ENCODE measurements at regions not wholly inside any gene's neighbourhood (a gene's known extent, or its start where the extent isn't known, plus 50 kb on each side); places are given as distances from the start of the nearest gene placed in this dataset.
"Not testable (repeated sequence)": the region's sequence is repeated elsewhere in the genome, so short reads cannot be mapped to it uniquely, and the experiment has no call there.

- Histone ChIP-seq H3K36me3 (ENCODE audit: insufficient read depth, low read length) (no peaks in the 10 kb centered on the region), H3K9ac (ENCODE audit: low read length) (no peak overlapping the region), H3K9me3 (ENCODE audit: low read length) (peaks cover 16% of the 10 kb centered on the region), H3K4me2 (ENCODE audit: low read depth, low read length, poor library complexity, severe bottlenecking) (no peak overlapping the region), H4K20me1 (ENCODE audit: insufficient read depth, low read depth, low read length) (no peaks in the 10 kb centered on the region), H3K79me2 (ENCODE audit: low read length) (no peaks in the 10 kb centered on the region), H3K9me2 (replicated peaks; ENCODE audit: insufficient read depth, low read length) (no peaks in the 10 kb centered on the region), H3K4me1 (ENCODE audit: low read length) (no peaks in the 10 kb centered on the region), H2AFZ (ENCODE audit: low read length) (no peak overlapping the region), H3K27me3 (ENCODE audit: low read length) (no peaks in the 10 kb centered on the region), H3K4me3 (ENCODE audit: low read length) (no peak overlapping the region), H3K27ac (ENCODE audit: low read length) (no peak overlapping the region)
- DNase-seq = no peak
Observed at GRCh38 chrX:27132862-27133261, 330.3 kb downstream of the PPP4R3C start.

GRCh38 chrX:27087176-27087575, 376.0 kb downstream of the PPP4R3C start:
- DNase-seq; H3K27me3 ChIP-seq (ENCODE audit: low read length); H3K4me2 ChIP-seq (ENCODE audit: low read depth, low read length, poor library complexity, severe bottlenecking); H3K9ac ChIP-seq (ENCODE audit: low read length); H3K4me1 ChIP-seq (ENCODE audit: low read length); H3K9me3 ChIP-seq (ENCODE audit: low read length); H3K27ac ChIP-seq (ENCODE audit: low read length); H3K36me3 ChIP-seq (ENCODE audit: insufficient read depth, low read length); H4K20me1 ChIP-seq (ENCODE audit: insufficient read depth, low read depth, low read length); H3K9me2 ChIP-seq (replicated peaks; ENCODE audit: insufficient read depth, low read length); H3K4me3 ChIP-seq (ENCODE audit: low read length); H3K79me2 ChIP-seq (ENCODE audit: low read length); H2AFZ ChIP-seq (ENCODE audit: low read length): not testable (repeated sequence)

- H2AFZ ChIP-seq (ENCODE audit: low read length) = no peak overlapping the region
- H3K4me2 ChIP-seq (ENCODE audit: low read depth, low read length, poor library complexity, severe bottlenecking) = no peak overlapping the region
- H3K9ac ChIP-seq (ENCODE audit: low read length) = no peak overlapping the region
- H3K27me3 ChIP-seq (ENCODE audit: low read length) = no peaks in the 10 kb centered on the region
- no peak for DNase-seq
- H3K4me3 ChIP-seq (ENCODE audit: low read length) = no peak overlapping the region
- H3K36me3 ChIP-seq (ENCODE audit: insufficient read depth, low read length) = no peaks in the 10 kb centered on the region
- no peaks in the 10 kb centered on the region for H3K79me2 ChIP-seq (ENCODE audit: low read length)
- H3K27ac ChIP-seq (ENCODE audit: low read length) = no peak overlapping the region
- no peaks in the 10 kb centered on the region; the same call in none of the 2 replicates for H3K9me3 ChIP-seq (ENCODE audit: low read length)
- H3K4me1 ChIP-seq (ENCODE audit: low read length) = no peaks in the 10 kb centered on the region
- H3K9me2 ChIP-seq (replicated peaks; ENCODE audit: insufficient read depth, low read length) = no peaks in the 10 kb centered on the region
- H4K20me1 ChIP-seq (ENCODE audit: insufficient read depth, low read depth, low read length) = no peaks in the 10 kb centered on the region
Observed at GRCh38 chrX:27086237-27086636, 376.9 kb downstream of the PPP4R3C start.

GRCh38 chrX:27085346-27085745, 377.8 kb downstream of the PPP4R3C start:
- Histone ChIP-seq H3K9me2 (replicated peaks; ENCODE audit: insufficient read depth, low read length) (no peaks in the 10 kb centered on the region), H4K20me1 (ENCODE audit: insufficient read depth, low read depth, low read length) (no peaks in the 10 kb centered on the region), H3K4me1 (ENCODE audit: low read length) (no peaks in the 10 kb centered on the region), H3K4me2 (ENCODE audit: low read depth, low read length, poor library complexity, severe bottlenecking) (no peak overlapping the region), H3K79me2 (ENCODE audit: low read length) (no peaks in the 10 kb centered on the region), H3K4me3 (ENCODE audit: low read length) (no peak overlapping the region), H3K27ac (ENCODE audit: low read length) (no peak overlapping the region), H3K27me3 (ENCODE audit: low read length) (no peaks in the 10 kb centered on the region), H3K9ac (ENCODE audit: low read length) (no peak overlapping the region), H3K9me3 (ENCODE audit: low read length) (no peaks in the 10 kb centered on the region; the same call in 1 of the 2 replicates), H2AFZ (ENCODE audit: low read length) (no peak overlapping the region), H3K36me3 (ENCODE audit: insufficient read depth, low read length) (no peaks in the 10 kb centered on the region)
- DNase-seq = no peak

GRCh38 chrX:27078371-27078770, 384.8 kb downstream of the PPP4R3C start:
- Histone ChIP-seq H3K4me3 (ENCODE audit: low read length) (no peak overlapping the region), H4K20me1 (ENCODE audit: insufficient read depth, low read depth, low read length) (no peaks in the 10 kb centered on the region), H2AFZ (ENCODE audit: low read length) (no peak overlapping the region), H3K9me2 (replicated peaks; ENCODE audit: insufficient read depth, low read length) (no peaks in the 10 kb centered on the region), H3K36me3 (ENCODE audit: insufficient read depth, low read length) (no peaks in the 10 kb centered on the region; the same call in 1 of the 2 replicates), H3K4me2 (ENCODE audit: low read depth, low read length, poor library complexity, severe bottlenecking) (no peak overlapping the region), H3K27ac (ENCODE audit: low read length) (no peak overlapping the region), H3K4me1 (ENCODE audit: low read length) (no peaks in the 10 kb centered on the region), H3K9ac (ENCODE audit: low read length) (no peak overlapping the region), H3K27me3 (ENCODE audit: low read length) (no peaks in the 10 kb centered on the region), H3K9me3 (ENCODE audit: low read length) (peaks cover 21% of the 10 kb centered on the region), H3K79me2 (ENCODE audit: low read length) (no peaks in the 10 kb centered on the region)
- no peak for DNase-seq

GRCh38 chrX:27057883-27058282, 405.3 kb downstream of the PPP4R3C start:
- Histone ChIP-seq H3K36me3 (ENCODE audit: insufficient read depth, low read length) (no peaks in the 10 kb centered on the region), H3K9me2 (replicated peaks; ENCODE audit: insufficient read depth, low read length) (no peaks in the 10 kb centered on the region), H2AFZ (ENCODE audit: low read length) (no peak overlapping the region), H3K27me3 (ENCODE audit: low read length) (no peaks in the 10 kb centered on the region), H3K4me3 (ENCODE audit: low read length) (0 out of 2 replicates have a peak overlapping the region, but pooled peaks have one; percentile 27), H3K4me2 (ENCODE audit: low read depth, low read length, poor library complexity, severe bottlenecking) (peak overlapping the region; percentile 22), H3K4me1 (ENCODE audit: low read length) (peaks cover 21% of the 10 kb centered on the region), H3K9ac (ENCODE audit: low read length) (no peak overlapping the region), H4K20me1 (ENCODE audit: insufficient read depth, low read depth, low read length) (no peaks in the 10 kb centered on the region), H3K9me3 (ENCODE audit: low read length) (peaks cover 16% of the 10 kb centered on the region; the same call in 1 of the 2 replicates), H3K79me2 (ENCODE audit: low read length) (no peaks in the 10 kb centered on the region), H3K27ac (ENCODE audit: low read length) (peak overlapping the region; percentile 79)
- peak; percentile 70 for DNase-seq

- H3K36me3 ChIP-seq (ENCODE audit: insufficient read depth, low read length) = no peaks in the 10 kb centered on the region
- no peaks in the 10 kb centered on the region for H3K27me3 ChIP-seq (ENCODE audit: low read length)
- no peaks in the 10 kb centered on the region; the same call in none of the 2 replicates for H3K9me3 ChIP-seq (ENCODE audit: low read length)
- H2AFZ ChIP-seq (ENCODE audit: low read length) = no peak overlapping the region
- no peak overlapping the region for H3K4me3 ChIP-seq (ENCODE audit: low read length)
- no peaks in the 10 kb centered on the region for H3K4me1 ChIP-seq (ENCODE audit: low read length)
- H3K4me2 ChIP-seq (ENCODE audit: low read depth, low read length, poor library complexity, severe bottlenecking) = no peak overlapping the region
- no peaks in the 10 kb centered on the region for H3K79me2 ChIP-seq (ENCODE audit: low read length)
- no peaks in the 10 kb centered on the region for H3K9me2 ChIP-seq (replicated peaks; ENCODE audit: insufficient read depth, low read length)
- no peak overlapping the region for H3K27ac ChIP-seq (ENCODE audit: low read length)
- DNase-seq = no peak
- no peak overlapping the region for H3K9ac ChIP-seq (ENCODE audit: low read length)
- H4K20me1 ChIP-seq (ENCODE audit: insufficient read depth, low read depth, low read length) = no peaks in the 10 kb centered on the region
Observed at GRCh38 chrX:27039332-27039731, 423.8 kb downstream of the PPP4R3C start.

GRCh38 chrX:27008486-27008885, 454.7 kb downstream of the PPP4R3C start:
- Histone ChIP-seq H3K4me3 (ENCODE audit: low read length) (no peak overlapping the region), H4K20me1 (ENCODE audit: insufficient read depth, low read depth, low read length) (no peaks in the 10 kb centered on the region), H3K4me1 (ENCODE audit: low read length) (peaks cover 31% of the 10 kb centered on the region), H3K36me3 (ENCODE audit: insufficient read depth, low read length) (no peaks in the 10 kb centered on the region), H3K9me2 (replicated peaks; ENCODE audit: insufficient read depth, low read length) (no peaks in the 10 kb centered on the region), H3K9ac (ENCODE audit: low read length) (peak overlapping the region; percentile 9; the same call in 1 of the 2 replicates), H3K79me2 (ENCODE audit: low read length) (no peaks in the 10 kb centered on the region), H3K4me2 (ENCODE audit: low read depth, low read length, poor library complexity, severe bottlenecking) (peak overlapping the region; percentile 42), H3K27ac (ENCODE audit: low read length) (peak overlapping the region; percentile 88), H3K9me3 (ENCODE audit: low read length) (no peaks in the 10 kb centered on the region; the same call in none of the 2 replicates), H3K27me3 (ENCODE audit: low read length) (no peaks in the 10 kb centered on the region), H2AFZ (ENCODE audit: low read length) (no peak overlapping the region)
- DNase-seq = peak; percentile 76

- no peak for DNase-seq
- H3K36me3 ChIP-seq (ENCODE audit: insufficient read depth, low read length) = no peaks in the 10 kb centered on the region
- no peaks in the 10 kb centered on the region for H4K20me1 ChIP-seq (ENCODE audit: insufficient read depth, low read depth, low read length)
- H3K79me2 ChIP-seq (ENCODE audit: low read length) = no peaks in the 10 kb centered on the region
- no peaks in the 10 kb centered on the region for H3K9me2 ChIP-seq (replicated peaks; ENCODE audit: insufficient read depth, low read length)
- no peak overlapping the region for H2AFZ ChIP-seq (ENCODE audit: low read length)
- H3K9me3 ChIP-seq (ENCODE audit: low read length) = no peaks in the 10 kb centered on the region; the same call in none of the 2 replicates
- no peak overlapping the region for H3K4me2 ChIP-seq (ENCODE audit: low read depth, low read length, poor library complexity, severe bottlenecking)
- H3K9ac ChIP-seq (ENCODE audit: low read length) = no peak overlapping the region
- no peak overlapping the region for H3K27ac ChIP-seq (ENCODE audit: low read length)
- no peaks in the 10 kb centered on the region for H3K4me1 ChIP-seq (ENCODE audit: low read length)
- H3K4me3 ChIP-seq (ENCODE audit: low read length) = no peak overlapping the region
- H3K27me3 ChIP-seq (ENCODE audit: low read length) = no peaks in the 10 kb centered on the region
Observed at GRCh38 chrX:26999634-27000033, 463.5 kb downstream of the PPP4R3C start.

Measured in Karpas-422 (cell line).